ENCODE measurements at regions not wholly inside any gene's neighbourhood (a gene's known extent, or its start where the extent isn't known, plus 50 kb on each side); places are given as distances from the start of the nearest gene placed in this dataset.
"Not testable (repeated sequence)": the region's sequence is repeated elsewhere in the genome, so short reads cannot be mapped to it uniquely, and the experiment has no call there.

DNA sequence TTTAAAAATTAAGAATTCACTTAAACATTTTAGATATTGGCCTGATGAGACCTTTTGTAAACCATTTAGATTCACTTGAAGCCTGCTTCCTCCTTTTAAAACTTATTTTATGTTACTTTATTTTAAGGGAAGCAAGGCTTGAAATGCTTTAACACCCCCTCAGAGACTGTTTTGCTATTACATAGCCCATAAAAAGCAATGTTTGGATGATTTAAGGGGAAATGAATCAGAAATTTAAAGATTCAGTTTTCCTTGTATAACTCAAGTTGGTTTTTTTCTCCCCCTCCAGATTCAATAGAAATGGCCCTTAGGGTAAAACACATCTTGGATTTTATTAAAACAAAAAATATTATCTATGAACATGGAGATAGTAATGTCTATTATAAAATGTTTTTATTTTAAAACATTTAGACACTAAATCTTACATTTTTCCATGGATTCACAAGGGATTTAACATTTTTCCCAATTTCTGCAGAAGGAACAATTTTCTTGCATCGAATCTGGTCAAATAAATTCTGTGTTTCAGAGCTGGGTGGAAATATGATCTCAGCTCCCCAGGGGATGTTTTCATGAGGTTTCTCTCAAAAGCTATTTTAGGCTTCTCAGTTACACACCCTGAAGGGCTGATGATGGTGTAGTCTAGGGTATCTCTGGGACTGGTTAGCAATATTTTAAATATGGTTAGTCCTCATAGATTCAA is 69.3 kb upstream of the WARS2 start:
- Histone ChIP-seq H3K36me3 (ENCODE audit: control insufficient read depth in 2 of 3, insufficient read depth in 3 of 3, low read length in 3 of 3) (no peaks in the 10 kb centered on the region), H3K9ac (ENCODE audit: low read length in 3 of 3) (no peak overlapping the region), H3K4me3 (ENCODE audit: low read length in 3 of 3) (no peak overlapping the region), H3K4me1 (ENCODE audit: control insufficient read depth in 2 of 3, insufficient read depth in 2 of 3, low read depth in 1 of 3, low read length in 3 of 3) (no peaks in the 10 kb centered on the region), H3K27ac (ENCODE audit: low read depth in 2 of 2, low read length in 2 of 2) (no peak overlapping the region), H3K9me3 (ENCODE audit: control insufficient read depth in 2 of 3, insufficient read depth in 1 of 3, low read length in 3 of 3) (no peaks in the 10 kb centered on the region), H3K27me3 (ENCODE audit: control insufficient read depth, insufficient read depth, low read length) (no peaks in the 10 kb centered on the region)
- FAIRE-seq (no peak), DNase-seq (no peak)
- TF ChIP-seq, protein P1, sequence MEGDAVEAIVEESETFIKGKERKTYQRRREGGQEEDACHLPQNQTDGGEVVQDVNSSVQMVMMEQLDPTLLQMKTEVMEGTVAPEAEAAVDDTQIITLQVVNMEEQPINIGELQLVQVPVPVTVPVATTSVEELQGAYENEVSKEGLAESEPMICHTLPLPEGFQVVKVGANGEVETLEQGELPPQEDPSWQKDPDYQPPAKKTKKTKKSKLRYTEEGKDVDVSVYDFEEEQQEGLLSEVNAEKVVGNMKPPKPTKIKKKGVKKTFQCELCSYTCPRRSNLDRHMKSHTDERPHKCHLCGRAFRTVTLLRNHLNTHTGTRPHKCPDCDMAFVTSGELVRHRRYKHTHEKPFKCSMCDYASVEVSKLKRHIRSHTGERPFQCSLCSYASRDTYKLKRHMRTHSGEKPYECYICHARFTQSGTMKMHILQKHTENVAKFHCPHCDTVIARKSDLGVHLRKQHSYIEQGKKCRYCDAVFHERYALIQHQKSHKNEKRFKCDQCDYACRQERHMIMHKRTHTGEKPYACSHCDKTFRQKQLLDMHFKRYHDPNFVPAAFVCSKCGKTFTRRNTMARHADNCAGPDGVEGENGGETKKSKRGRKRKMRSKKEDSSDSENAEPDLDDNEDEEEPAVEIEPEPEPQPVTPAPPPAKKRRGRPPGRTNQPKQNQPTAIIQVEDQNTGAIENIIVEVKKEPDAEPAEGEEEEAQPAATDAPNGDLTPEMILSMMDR (IDR thresholded peaks at IDR 0.05; ENCODE audit: borderline replicate concordance, extremely low read depth, insufficient read depth) = no peak
- intact Hi-C loops (cut with DNase I) = no loop called here

DNA sequence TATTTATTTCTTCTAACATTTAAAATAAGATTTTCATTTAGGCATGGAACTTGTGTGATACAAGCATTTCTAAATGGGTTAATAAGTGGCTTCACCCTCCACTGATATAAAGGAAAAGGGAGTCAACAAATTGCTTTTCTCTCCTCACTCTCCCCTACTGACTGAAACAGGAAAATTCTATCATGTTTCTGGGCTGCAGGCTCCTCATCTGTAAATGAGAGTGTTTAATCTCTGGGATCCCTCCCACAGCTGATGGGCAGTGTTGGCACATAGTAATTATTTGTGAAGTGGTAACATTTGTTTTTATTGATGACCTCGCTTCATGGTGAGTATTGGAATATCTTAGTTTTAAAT is 69.8 kb upstream of the WARS2 start:
- Histone ChIP-seq H3K36me3 (ENCODE audit: control insufficient read depth in 2 of 3, insufficient read depth in 3 of 3, low read length in 3 of 3) (no peaks in the 10 kb centered on the region), H3K4me1 (ENCODE audit: control insufficient read depth in 2 of 3, insufficient read depth in 2 of 3, low read depth in 1 of 3, low read length in 3 of 3) (no peaks in the 10 kb centered on the region), H3K9ac (ENCODE audit: low read length in 3 of 3) (no peak overlapping the region), H3K9me3 (ENCODE audit: control insufficient read depth in 2 of 3, insufficient read depth in 1 of 3, low read length in 3 of 3) (no peaks in the 10 kb centered on the region), H3K27me3 (ENCODE audit: control insufficient read depth, insufficient read depth, low read length) (no peaks in the 10 kb centered on the region), H3K4me3 (ENCODE audit: low read length in 3 of 3) (no peak overlapping the region), H3K27ac (ENCODE audit: low read depth in 2 of 2, low read length in 2 of 2) (no peak overlapping the region)
- DNase-seq = no peak
- no peak for FAIRE-seq
- intact Hi-C loops (cut with DNase I) = no loop called here
- TF ChIP-seq, protein P1 (IDR thresholded peaks at IDR 0.05; ENCODE audit: borderline replicate concordance, extremely low read depth, insufficient read depth) = no peak

DNA sequence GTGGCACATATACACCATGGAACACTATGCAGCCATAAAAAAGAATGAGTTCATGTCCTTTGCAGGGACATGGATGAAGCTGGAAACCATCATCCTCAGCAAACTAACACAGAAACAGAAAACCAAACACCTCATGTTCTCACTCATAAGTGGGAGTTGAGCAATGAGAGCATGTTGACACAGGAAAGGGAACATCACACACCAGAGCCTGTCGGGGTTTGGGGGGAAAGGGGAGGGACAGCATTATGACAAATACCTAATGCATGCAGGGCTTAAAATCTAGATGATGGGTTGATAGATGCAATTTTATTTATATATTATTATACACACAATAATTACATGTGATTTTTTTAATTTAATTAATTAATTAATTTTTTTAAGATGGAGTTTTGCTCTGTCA is 72.8 kb upstream of the WARS2 start:
- DNase-seq; H3K27ac ChIP-seq (ENCODE audit: low read depth in 2 of 2, low read length in 2 of 2); H3K4me3 ChIP-seq (ENCODE audit: low read length in 3 of 3); intact Hi-C loops (cut with DNase I); H3K4me1 ChIP-seq (ENCODE audit: control insufficient read depth in 2 of 3, insufficient read depth in 2 of 3, low read depth in 1 of 3, low read length in 3 of 3); FAIRE-seq; H3K9me3 ChIP-seq (ENCODE audit: control insufficient read depth in 2 of 3, insufficient read depth in 1 of 3, low read length in 3 of 3); H3K27me3 ChIP-seq (ENCODE audit: control insufficient read depth, insufficient read depth, low read length); H3K9ac ChIP-seq (ENCODE audit: low read length in 3 of 3); H3K36me3 ChIP-seq (ENCODE audit: control insufficient read depth in 2 of 3, insufficient read depth in 3 of 3, low read length in 3 of 3): not testable (repeated sequence)

DNA sequence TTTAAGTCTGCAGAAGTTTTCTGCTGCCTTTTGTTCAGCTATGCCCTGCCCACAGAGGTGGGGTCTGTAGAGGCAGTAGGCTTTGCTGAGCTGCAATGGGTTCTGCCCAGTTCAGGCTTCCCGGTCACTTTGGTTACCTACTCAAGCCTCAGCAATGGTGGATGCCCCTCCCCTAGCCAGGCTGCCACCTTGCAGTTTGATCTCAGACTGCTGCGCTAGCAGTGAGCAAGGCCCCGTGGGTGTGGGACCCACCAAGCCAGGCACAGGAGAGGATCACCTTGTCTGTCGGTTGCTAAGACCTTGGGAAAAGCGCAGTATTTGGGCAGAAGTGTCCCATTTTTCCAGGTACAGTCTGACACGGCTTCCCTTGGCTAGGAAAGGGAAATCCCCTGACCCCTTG is 74.5 kb upstream of the WARS2 start:
- H3K4me1 ChIP-seq (ENCODE audit: control insufficient read depth in 2 of 3, insufficient read depth in 2 of 3, low read depth in 1 of 3, low read length in 3 of 3); H3K4me3 ChIP-seq (ENCODE audit: low read length in 3 of 3); intact Hi-C loops (cut with DNase I); DNase-seq; H3K27me3 ChIP-seq (ENCODE audit: control insufficient read depth, insufficient read depth, low read length); H3K36me3 ChIP-seq (ENCODE audit: control insufficient read depth in 2 of 3, insufficient read depth in 3 of 3, low read length in 3 of 3); H3K9me3 ChIP-seq (ENCODE audit: control insufficient read depth in 2 of 3, insufficient read depth in 1 of 3, low read length in 3 of 3); H3K27ac ChIP-seq (ENCODE audit: low read depth in 2 of 2, low read length in 2 of 2); FAIRE-seq; H3K9ac ChIP-seq (ENCODE audit: low read length in 3 of 3): not testable (repeated sequence)
